Endothelial cell of umbilical vein (primary cell): ENCODE measurements at regions not wholly inside any gene's neighbourhood (a gene's known extent, or its start where the extent isn't known, plus 50 kb on each side); places are given as distances from the start of the nearest gene placed in this dataset.
"Not testable (repeated sequence)": the region's sequence is repeated elsewhere in the genome, so short reads cannot be mapped to it uniquely, and the experiment has no call there.

ENCODE experiments used
- BruUV-seq: library from RNA; stranded (reverse); fragments of 400-500 nt; replicated peaks from 2 replicates; lab custom pipeline; 2021; lab: Mats Ljungman, UMichigan
- CTCF ChIA-PET: fragments of 300-600, 350-600 bp; sonication (Branson Sonifier 250); formaldehyde crosslinking; loops from one replicate; lab custom pipeline; 2021; ENCODE audit warnings: antibody characterized with exemption, inconsistent platforms; lab: Charles Lee
- POLR2A ChIA-PET: fragments of 300-600, 350-600 bp; sonication (Branson Sonifier 250); formaldehyde crosslinking; loops from one replicate; lab custom pipeline; 2021; ENCODE audit warnings: antibody characterized with exemption, inconsistent platforms; lab: Charles Lee
- DNase-seq: peaks from one replicate; pipeline ENCODE4 v3.0.0-alpha.2; 2011; ENCODE audit warnings: low read depth, low spot score
- FAIRE-seq: peaks from 2 replicates; lab custom pipeline; 2011; peaks lifted over from hg19 to GRCh38; lab: Jason Lieb, UNC
- H2AFZ ChIP-seq: 2 replicates; pipeline ENCODE4 v1.6.0; 2012; ENCODE audit warnings: low read depth, low read length, control low read depth, inconsistent platforms
- H3K27ac ChIP-seq: 2 replicates; pipeline ENCODE4 v1.5.1; 2011; ENCODE audit warnings: low read depth, mild to moderate bottlenecking, control low read depth, low read length, moderate library complexity; ENCODE audit not compliant: insufficient read depth
- H3K27me3 ChIP-seq, 2 experiments: 2 replicates each; pipeline versions ENCODE4 v1.6.0 to v1.6.1; 2011; ENCODE audit warnings: low read length in 2 of 2, mixed read lengths in 1 of 2; ENCODE audit not compliant: control insufficient read depth in 2 of 2, insufficient read depth in 2 of 2
- H3K36me3 ChIP-seq, 2 experiments: 2 replicates in 1 of 2; 3 replicates in 1 of 2; pipeline ENCODE4 v1.5.1; 2011; ENCODE audit warnings: low read length in 2 of 2, mild to moderate bottlenecking in 1 of 2, moderate library complexity in 1 of 2; ENCODE audit not compliant: control insufficient read depth in 2 of 2, insufficient read depth in 2 of 2; ENCODE audit errors: extremely low read depth in 1 of 2
- H3K4me1 ChIP-seq: 3 replicates; pipeline ENCODE4 v1.5.1; 2011; ENCODE audit warnings: mild to moderate bottlenecking, low read length; ENCODE audit not compliant: control insufficient read depth, insufficient read depth; ENCODE audit errors: extremely low read depth
- H3K4me2 ChIP-seq: 2 replicates; pipeline ENCODE4 v1.6.1; 2011; ENCODE audit warnings: low read length, control low read depth, mixed read lengths; ENCODE audit not compliant: insufficient read depth
- H3K4me3 ChIP-seq, 3 experiments: fragments of 200-600 bp in 1 of 3; sonication (generic), shearing (Covaris generic) in 1 of 3; replicated peaks in 1 of 3; 2 replicates each; pipeline ENCODE4 v1.5.1; 2011 to 2016; ENCODE audit warnings: control low read depth in 3 of 3, low read length in 3 of 3, mild to moderate bottlenecking in 2 of 3, inconsistent platforms in 1 of 3, low read depth in 1 of 3, moderate library complexity in 1 of 3; ENCODE audit not compliant: insufficient read depth in 1 of 3
- H3K79me2 ChIP-seq: 2 replicates; pipeline ENCODE4 v1.6.0; 2012; ENCODE audit warnings: low read length, inconsistent platforms; ENCODE audit not compliant: control insufficient read depth, insufficient read depth
- H3K9ac ChIP-seq: replicated peaks from 2 replicates; pipeline ENCODE3; 2011; ENCODE audit warnings: low read length, control low read depth; ENCODE audit not compliant: insufficient read depth; ENCODE audit errors: extremely low read depth
- H3K9me1 ChIP-seq: replicated peaks from 3 replicates; pipeline ENCODE4 v1.6.0; 2011; ENCODE audit warnings: mild to moderate bottlenecking, low read length; ENCODE audit not compliant: control insufficient read depth, insufficient read depth; ENCODE audit errors: extremely low read depth
- H3K9me3 ChIP-seq: replicated peaks from 2 replicates; pipeline ENCODE4 v1.5.1; 2012; ENCODE audit warnings: low read length, inconsistent platforms; ENCODE audit not compliant: control insufficient read depth, insufficient read depth
- H4K20me1 ChIP-seq: replicated peaks from 2 replicates; pipeline ENCODE3; 2011; ENCODE audit warnings: mild to moderate bottlenecking, low read length; ENCODE audit not compliant: control insufficient read depth, insufficient read depth; ENCODE audit errors: extremely low read depth
- EZH2 ChIP-seq: IDR thresholded peaks from 2 replicates; pipeline ENCODE4 v1.6.1; 2012; ENCODE audit warnings: borderline replicate concordance, low read depth, mild to moderate bottlenecking, moderate library complexity, low read length, inconsistent platforms; ENCODE audit not compliant: severe bottlenecking
- FOS ChIP-seq: IDR thresholded peaks from 2 replicates; pipeline ENCODE4 v1.6.1; 2011; ENCODE audit warnings: mild to moderate bottlenecking, low read length, moderate library complexity, borderline replicate concordance; ENCODE audit not compliant: insufficient read depth
- GATA2 ChIP-seq: IDR thresholded peaks from 2 replicates; pipeline ENCODE4 v1.7.0; 2011; ENCODE audit warnings: low read depth, mild to moderate bottlenecking, moderate library complexity, mixed read lengths, low read length; ENCODE audit not compliant: insufficient read length, insufficient read depth
- JUN ChIP-seq: IDR thresholded peaks from 2 replicates; pipeline ENCODE4 v1.6.1; 2011; ENCODE audit warnings: borderline replicate concordance, low read depth; ENCODE audit not compliant: insufficient read length, insufficient read depth
- MYC ChIP-seq: IDR thresholded peaks from one replicate; pipeline ENCODE4 v1.6.1; 2011; ENCODE audit warnings: mild to moderate bottlenecking, low read depth, low read length
- POLR2A ChIP-seq: IDR thresholded peaks from 2 replicates; pipeline ENCODE4 v1.6.1; 2012; ENCODE audit warnings: low read depth, mild to moderate bottlenecking, control low read depth, low read length
- POLR2AphosphoS5 ChIP-seq: IDR thresholded peaks from 2 replicates; pipeline ENCODE4 v1.6.1; 2012; ENCODE audit warnings: low read depth, mild to moderate bottlenecking, control low read depth, low read length, moderate library complexity; ENCODE audit not compliant: insufficient read depth
- dilution Hi-C: fragments of 300-500 bp; cut with MboI; formaldehyde crosslinking; loops from one replicate; pipeline ENCODE4 v1.15.0; 2019; ENCODE audit warnings: low sequenced_read_pairs; ENCODE audit not compliant: extremely low pct_ligation_motif_present
- intact Hi-C: fragments of 100-400 bp; cut with micrococcal nuclease; formaldehyde crosslinking; loops from one replicate; pipeline ENCODE4 v1.10.0; 2022
- TF ChIP-seq, protein P1 (sequence below): IDR thresholded peaks from 2 replicates; pipeline ENCODE4 v1.6.1; 2011; ENCODE audit not compliant: insufficient read depth, insufficient read length
- TF ChIP-seq, protein P2 (sequence below), 2 donors: IDR thresholded peaks; 1 replicate in 1 of 2; 2 replicates in 1 of 2; pipeline ENCODE4 v1.5.1; 2011; ENCODE audit warnings: low read length in 2 of 2, mild to moderate bottlenecking in 2 of 2, moderate library complexity in 2 of 2, control low read depth in 1 of 2, inconsistent platforms in 1 of 2, low read depth in 1 of 2; ENCODE audit not compliant: insufficient read depth in 1 of 2; ENCODE audit errors: extremely low read depth in 1 of 2

DNA sequence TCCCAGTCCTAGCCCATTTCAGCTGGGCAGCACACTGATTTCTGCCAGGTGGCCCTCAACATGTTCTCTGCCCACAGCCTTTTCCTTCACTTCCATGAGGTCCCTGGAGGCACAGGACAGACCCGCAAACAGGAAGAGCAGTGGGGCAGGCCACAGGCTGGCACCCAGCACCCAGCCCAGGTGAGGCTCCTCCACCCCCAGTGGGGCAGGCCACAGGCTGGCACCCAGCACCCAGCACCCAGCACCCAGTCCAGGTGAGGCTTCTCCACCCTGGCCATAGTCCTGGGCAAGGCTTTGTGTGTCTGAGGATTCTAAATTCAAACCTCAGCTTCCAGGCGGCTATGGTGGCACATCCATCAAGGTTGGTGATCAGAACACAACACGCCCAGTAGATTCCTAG lies 1413.0 kb downstream of the BRD1 start:
- H3K27ac ChIP-seq = no peak overlapping the region
- no peak for FAIRE-seq
- dilution Hi-C loops (no loop called here), intact Hi-C loops (no loop called here)
- H2AFZ ChIP-seq = no peak overlapping the region
- no peak for TF ChIP-seq POLR2A
- no peak for TF ChIP-seq FOS
- TF ChIP-seq EZH2 = no peak
- no peak for TF ChIP-seq POLR2AphosphoS5
- no peak for TF ChIP-seq MYC
- TF ChIP-seq, protein P1, sequence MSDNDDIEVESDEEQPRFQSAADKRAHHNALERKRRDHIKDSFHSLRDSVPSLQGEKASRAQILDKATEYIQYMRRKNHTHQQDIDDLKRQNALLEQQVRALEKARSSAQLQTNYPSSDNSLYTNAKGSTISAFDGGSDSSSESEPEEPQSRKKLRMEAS = no peak
- no peak for TF ChIP-seq GATA2
- TF ChIP-seq JUN = no peak
- TF ChIP-seq, protein P2, sequence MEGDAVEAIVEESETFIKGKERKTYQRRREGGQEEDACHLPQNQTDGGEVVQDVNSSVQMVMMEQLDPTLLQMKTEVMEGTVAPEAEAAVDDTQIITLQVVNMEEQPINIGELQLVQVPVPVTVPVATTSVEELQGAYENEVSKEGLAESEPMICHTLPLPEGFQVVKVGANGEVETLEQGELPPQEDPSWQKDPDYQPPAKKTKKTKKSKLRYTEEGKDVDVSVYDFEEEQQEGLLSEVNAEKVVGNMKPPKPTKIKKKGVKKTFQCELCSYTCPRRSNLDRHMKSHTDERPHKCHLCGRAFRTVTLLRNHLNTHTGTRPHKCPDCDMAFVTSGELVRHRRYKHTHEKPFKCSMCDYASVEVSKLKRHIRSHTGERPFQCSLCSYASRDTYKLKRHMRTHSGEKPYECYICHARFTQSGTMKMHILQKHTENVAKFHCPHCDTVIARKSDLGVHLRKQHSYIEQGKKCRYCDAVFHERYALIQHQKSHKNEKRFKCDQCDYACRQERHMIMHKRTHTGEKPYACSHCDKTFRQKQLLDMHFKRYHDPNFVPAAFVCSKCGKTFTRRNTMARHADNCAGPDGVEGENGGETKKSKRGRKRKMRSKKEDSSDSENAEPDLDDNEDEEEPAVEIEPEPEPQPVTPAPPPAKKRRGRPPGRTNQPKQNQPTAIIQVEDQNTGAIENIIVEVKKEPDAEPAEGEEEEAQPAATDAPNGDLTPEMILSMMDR (IDR thresholded peaks at IDR 0.05; ENCODE audit: extremely low read depth in 1 of 2, insufficient read depth in 1 of 2, low read depth in 1 of 2, low read length in 2 of 2) = no peak
- POLR2A ChIA-PET = interaction anchor here (0.6 kb wide), 1 partner anchor 92 kb away, joined by 5 read pairs; no protein-coding TSS in a partner anchor
- H4K20me1 ChIP-seq = no peaks in the 10 kb centered on the region
- no peaks in the 10 kb centered on the region for H3K36me3 ChIP-seq
- H3K9me3 ChIP-seq = peaks cover 10% of the 10 kb centered on the region
- H3K4me3 ChIP-seq = no peak overlapping the region
- H3K9ac ChIP-seq = no peak overlapping the region
- H3K27me3 ChIP-seq = no peaks in the 10 kb centered on the region
- no TSS peak for BruUV-seq
- H3K4me2 ChIP-seq = no peak overlapping the region
- no peaks in the 10 kb centered on the region for H3K79me2 ChIP-seq
- CTCF ChIA-PET = no interaction called here
- DNase-seq = no peak
- no peaks in the 10 kb centered on the region for H3K9me1 ChIP-seq
- no peaks in the 10 kb centered on the region for H3K4me1 ChIP-seq

DNA sequence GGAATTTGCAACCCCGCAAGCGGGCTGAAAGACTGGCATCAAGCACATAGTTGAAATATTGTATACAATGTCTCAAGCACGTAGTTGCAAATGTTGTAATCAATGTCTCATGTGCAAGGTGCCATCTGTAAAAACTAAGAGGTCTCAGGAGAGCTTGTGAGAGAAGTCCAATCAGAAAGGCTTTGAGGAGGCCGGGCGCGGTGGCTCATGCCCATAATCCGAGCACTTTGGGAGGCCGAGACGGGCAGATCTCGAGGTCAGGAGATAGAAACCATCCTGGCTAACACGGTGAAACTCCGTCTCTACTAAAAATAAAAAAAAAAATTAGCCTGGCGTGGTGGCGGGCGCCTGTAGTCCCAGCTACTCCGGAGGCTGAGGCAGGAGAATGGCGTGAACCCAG lies 1414.7 kb downstream of the BRD1 start:
- H3K36me3 ChIP-seq, H3K9ac ChIP-seq, H3K27ac ChIP-seq, H3K4me3 ChIP-seq, dilution Hi-C loops, DNase-seq, POLR2A ChIA-PET, H3K4me2 ChIP-seq, H2AFZ ChIP-seq, H3K79me2 ChIP-seq, FAIRE-seq, BruUV-seq, intact Hi-C loops, H3K27me3 ChIP-seq, H4K20me1 ChIP-seq, H3K9me1 ChIP-seq, CTCF ChIA-PET, H3K4me1 ChIP-seq: not testable (repeated sequence)
- peaks cover 11% of the 10 kb centered on the region for H3K9me3 ChIP-seq
